Astrocyte of the spinal cord (primary cell): ENCODE measurements at regions not wholly inside any gene's neighbourhood (a gene's known extent, or its start where the extent isn't known, plus 50 kb on each side); places are given as distances from the start of the nearest gene placed in this dataset.
"Not testable (repeated sequence)": the region's sequence is repeated elsewhere in the genome, so short reads cannot be mapped to it uniquely, and the experiment has no call there.

Experiments used
- DNase-seq: peaks from one replicate; pipeline ENCODE4 v3.0.0; 2011; ENCODE audit warnings: low read depth, low spot score
- H3K4me3 ChIP-seq: 2 replicates; pipeline ENCODE4 v1.5.1; 2011; ENCODE audit warnings: low read depth, mild to moderate bottlenecking, low read length, moderate library complexity
- in situ Hi-C: cut with HindIII; loops from 2 replicates; pipeline ENCODE4 v1.10.0; 2017; ENCODE audit warnings: low sequenced_read_pairs
- TF ChIP-seq, protein P1 (sequence below): IDR thresholded peaks from 2 replicates; pipeline ENCODE4 v1.5.1; 2012; ENCODE audit warnings: low read depth, mild to moderate bottlenecking, low read length, inconsistent platforms

GRCh38 chr19:14267224-14267741, 61.3 kb upstream of the ADGRL1 start:
- DNase-seq: no peak
- in situ Hi-C loops: no loop called here
- TF ChIP-seq, protein P1, sequence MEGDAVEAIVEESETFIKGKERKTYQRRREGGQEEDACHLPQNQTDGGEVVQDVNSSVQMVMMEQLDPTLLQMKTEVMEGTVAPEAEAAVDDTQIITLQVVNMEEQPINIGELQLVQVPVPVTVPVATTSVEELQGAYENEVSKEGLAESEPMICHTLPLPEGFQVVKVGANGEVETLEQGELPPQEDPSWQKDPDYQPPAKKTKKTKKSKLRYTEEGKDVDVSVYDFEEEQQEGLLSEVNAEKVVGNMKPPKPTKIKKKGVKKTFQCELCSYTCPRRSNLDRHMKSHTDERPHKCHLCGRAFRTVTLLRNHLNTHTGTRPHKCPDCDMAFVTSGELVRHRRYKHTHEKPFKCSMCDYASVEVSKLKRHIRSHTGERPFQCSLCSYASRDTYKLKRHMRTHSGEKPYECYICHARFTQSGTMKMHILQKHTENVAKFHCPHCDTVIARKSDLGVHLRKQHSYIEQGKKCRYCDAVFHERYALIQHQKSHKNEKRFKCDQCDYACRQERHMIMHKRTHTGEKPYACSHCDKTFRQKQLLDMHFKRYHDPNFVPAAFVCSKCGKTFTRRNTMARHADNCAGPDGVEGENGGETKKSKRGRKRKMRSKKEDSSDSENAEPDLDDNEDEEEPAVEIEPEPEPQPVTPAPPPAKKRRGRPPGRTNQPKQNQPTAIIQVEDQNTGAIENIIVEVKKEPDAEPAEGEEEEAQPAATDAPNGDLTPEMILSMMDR: no peak
- no peak overlapping the region for H3K4me3 ChIP-seq

DNA sequence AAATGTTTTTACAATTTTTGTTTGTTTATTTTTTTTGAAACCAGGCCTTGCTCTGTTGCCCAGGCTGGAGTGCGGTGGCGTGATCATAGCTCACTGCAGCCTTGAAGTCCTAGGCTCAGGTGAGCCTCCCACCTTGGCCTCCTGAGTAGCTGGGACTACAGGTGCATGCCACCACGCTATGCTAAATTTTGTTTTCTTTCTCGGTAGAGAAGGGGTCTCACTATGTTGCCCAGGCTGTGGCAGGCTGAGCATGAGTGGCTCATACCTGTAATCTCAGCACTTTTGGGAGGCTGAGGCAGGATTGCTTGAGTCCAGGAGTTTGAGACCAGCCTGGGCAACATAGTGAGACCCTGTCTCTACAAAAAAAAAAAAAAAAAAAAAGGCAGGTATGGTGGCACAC, 60.2 kb upstream of the ADGRL1 start:
- H3K4me3 ChIP-seq, in situ Hi-C loops, DNase-seq: not testable (repeated sequence)

DNA sequence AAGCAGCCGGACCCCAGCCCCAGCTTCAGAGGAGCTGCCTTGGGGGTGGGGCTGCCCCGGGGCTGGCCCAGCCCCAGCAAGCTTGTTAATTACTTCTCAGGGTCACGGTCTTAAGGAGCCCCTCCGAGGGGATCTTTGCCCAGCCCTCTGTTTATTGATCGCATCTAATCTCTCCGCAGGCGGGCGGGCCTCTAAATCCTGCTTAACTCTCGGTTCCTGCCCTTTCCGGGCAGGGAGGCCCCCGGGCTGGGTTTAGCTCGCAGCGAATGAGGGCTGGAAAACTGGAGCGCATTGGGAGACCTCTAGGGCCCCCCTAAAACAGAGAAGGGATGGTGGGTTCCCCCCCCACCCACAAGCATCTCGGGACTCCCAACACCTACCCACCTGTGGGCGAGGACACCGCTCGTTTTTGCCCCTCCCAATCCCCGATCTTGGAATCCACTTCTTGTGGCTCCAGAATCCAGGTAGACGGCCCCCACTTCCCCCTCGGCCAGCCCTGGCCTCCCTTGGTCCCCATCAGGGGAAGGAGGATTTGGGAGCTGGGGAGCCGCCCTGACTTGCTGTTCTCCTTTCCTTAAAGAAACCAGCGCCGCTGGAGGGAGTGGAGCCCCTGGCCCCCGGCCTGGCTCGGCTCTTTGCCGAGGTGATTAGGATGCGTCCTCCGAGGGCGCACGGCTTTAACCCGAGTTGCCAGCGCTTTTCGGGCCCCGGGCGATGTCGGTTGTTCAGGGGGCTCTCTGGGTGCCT, 59.5 kb upstream of the ADGRL1 start:
- TF ChIP-seq, protein P1: no peak
- H3K4me3 ChIP-seq: no peak overlapping the region
- in situ Hi-C loops: no loop called here
- DNase-seq: no peak

GRCh38 chr19:14255902-14256649, 50.1 kb upstream of the ADGRL1 start:
- DNase-seq, in situ Hi-C loops, H3K4me3 ChIP-seq: not testable (repeated sequence)
